HG02884 (cell line): ENCODE measurements at regions not wholly inside any gene's neighbourhood (a gene's known extent, or its start where the extent isn't known, plus 50 kb on each side); places are given as distances from the start of the nearest gene placed in this dataset.

Source experiments
- ATAC-seq: cut with Tn5 transposase; IDR thresholded peaks from one replicate; pipeline ENCODE4 v1.9.1; 2021; ENCODE audit warnings: mild to moderate bottlenecking, moderate library complexity; ENCODE audit not compliant: unreplicated experiment

- no peak for ATAC-seq
Measured at GRCh38 chr13:74449811-74450524, 315.8 kb upstream of the KLF12 start.

- ATAC-seq = no peak
Measured at GRCh38 chr13:74444864-74445479, 310.8 kb upstream of the KLF12 start.

- ATAC-seq = no peak
Measured at GRCh38 chr13:74444161-74444571, 310.0 kb upstream of the KLF12 start.

- no peak for ATAC-seq
Measured at GRCh38 chr13:74443631-74444030, 309.4 kb upstream of the KLF12 start.

GRCh38 chr13:74442751-74443150 is 308.5 kb upstream of the KLF12 start:
- no peak for ATAC-seq

- ATAC-seq = no peak
Measured at GRCh38 chr13:74438901-74439300, 304.7 kb upstream of the KLF12 start.

- ATAC-seq = no peak
Measured at GRCh38 chr13:74434782-74435181, 300.6 kb upstream of the KLF12 start.

- ATAC-seq = no peak
Measured at GRCh38 chr13:74424455-74424854, 290.3 kb upstream of the KLF12 start.

GRCh38 chr13:74423434-74423833 is 289.2 kb upstream of the KLF12 start:
- ATAC-seq = no peak

GRCh38 chr13:74414458-74414857 is 280.3 kb upstream of the KLF12 start:
- no peak for ATAC-seq

- no peak for ATAC-seq
Measured at GRCh38 chr13:74413482-74413881, 279.3 kb upstream of the KLF12 start.

- no peak for ATAC-seq
Measured at GRCh38 chr13:74409551-74409950, 275.3 kb upstream of the KLF12 start.

GRCh38 chr13:74406420-74406819 is 272.2 kb upstream of the KLF12 start:
- no peak for ATAC-seq

- ATAC-seq = no peak
Measured at GRCh38 chr13:74398599-74398998, 264.4 kb upstream of the KLF12 start.

GRCh38 chr13:74389056-74389455 is 254.9 kb upstream of the KLF12 start:
- no peak for ATAC-seq

- no peak for ATAC-seq
Measured at GRCh38 chr13:74388626-74389025, 254.4 kb upstream of the KLF12 start.

GRCh38 chr13:74372511-74372910 is 238.3 kb upstream of the KLF12 start:
- ATAC-seq = no peak

GRCh38 chr13:74367193-74367592 is 233.0 kb upstream of the KLF12 start:
- no peak for ATAC-seq

- ATAC-seq = no peak
Measured at GRCh38 chr13:74361274-74361673, 227.1 kb upstream of the KLF12 start.

- no peak for ATAC-seq
Measured at GRCh38 chr13:74346960-74347359, 212.8 kb upstream of the KLF12 start.

- no peak for ATAC-seq
Measured at GRCh38 chr13:74338341-74338740, 204.1 kb upstream of the KLF12 start.

- ATAC-seq = no peak
Measured at GRCh38 chr13:74336546-74336945, 202.3 kb upstream of the KLF12 start.

- no peak for ATAC-seq
Measured at GRCh38 chr13:74335370-74335769, 201.2 kb upstream of the KLF12 start.
